HG03442 (cell line): ENCODE measurements at regions not wholly inside any gene's neighbourhood (a gene's known extent, or its start where the extent isn't known, plus 50 kb on each side); places are given as distances from the start of the nearest gene placed in this dataset.
"Not testable (repeated sequence)": the region's sequence is repeated elsewhere in the genome, so short reads cannot be mapped to it uniquely, and the experiment has no call there.

Experiments
- ATAC-seq: cut with Tn5 transposase; IDR thresholded peaks from one replicate; pipeline ENCODE4 v1.9.1; 2021; ENCODE audit warnings: mild to moderate bottlenecking, moderate library complexity; ENCODE audit not compliant: unreplicated experiment

DNA sequence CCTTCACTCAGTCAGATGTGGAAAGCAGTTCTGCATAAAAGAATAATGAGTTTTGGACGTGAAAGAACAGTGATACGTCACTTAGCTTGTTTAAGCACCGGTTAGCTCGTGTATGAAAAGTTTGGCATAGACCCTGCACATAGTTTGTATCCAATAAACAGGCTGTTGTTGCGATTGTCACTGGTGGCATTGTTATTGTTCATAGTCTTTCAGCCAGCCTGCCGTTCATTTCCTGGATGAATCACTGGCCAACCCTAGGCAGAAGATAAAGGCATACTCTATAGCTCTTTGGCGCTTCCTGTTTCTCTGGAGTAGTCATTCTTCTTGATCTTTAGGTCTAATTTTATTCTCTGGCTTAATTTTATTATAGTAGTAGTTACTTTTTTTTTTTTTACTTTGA lies 57.8 kb upstream of the ANKRD30A start:
- no peak for ATAC-seq

DNA sequence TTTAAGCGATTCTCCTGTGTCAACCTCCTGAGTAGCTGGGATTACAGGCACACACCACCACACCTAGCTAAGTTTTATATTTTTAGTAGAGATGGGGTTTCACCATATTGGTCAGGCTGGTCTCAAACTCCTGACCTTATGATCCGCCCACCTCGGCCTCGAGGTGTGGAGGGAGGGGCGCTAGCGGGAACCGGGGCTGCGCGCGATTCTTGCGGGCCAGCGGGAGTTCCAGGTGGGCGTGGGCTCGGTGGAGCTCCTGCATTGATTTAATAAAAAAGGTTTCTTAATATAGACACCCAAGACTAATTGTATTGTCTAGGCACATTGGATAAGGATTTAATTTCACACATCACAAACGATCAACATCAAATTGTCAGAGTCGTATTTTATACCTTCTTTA lies 63.1 kb upstream of the ANKRD30A start:
- ATAC-seq: not testable (repeated sequence)

GRCh38 chr10:37057261-37057660 lies 68.1 kb upstream of the ANKRD30A start:
- ATAC-seq: no peak

DNA sequence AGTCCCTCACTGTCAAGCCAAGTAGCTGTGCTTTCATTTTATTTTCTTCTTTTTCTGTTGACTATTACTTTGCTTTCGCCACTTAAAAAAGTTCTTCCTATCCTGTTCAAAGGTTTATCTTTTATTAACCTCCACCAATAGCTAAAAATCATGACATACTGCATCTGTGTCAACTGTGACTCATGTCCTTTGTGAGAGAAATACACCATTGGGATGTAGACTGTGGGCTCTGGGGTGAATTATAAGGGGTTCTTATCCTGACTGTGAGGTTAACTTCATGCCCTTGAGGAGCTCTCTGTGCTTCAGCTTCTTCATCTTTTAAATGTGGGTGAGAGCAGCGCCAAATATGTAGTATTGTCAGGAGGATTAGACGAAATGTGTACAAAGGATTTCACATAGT lies 71.9 kb upstream of the ANKRD30A start:
- ATAC-seq: no peak

DNA sequence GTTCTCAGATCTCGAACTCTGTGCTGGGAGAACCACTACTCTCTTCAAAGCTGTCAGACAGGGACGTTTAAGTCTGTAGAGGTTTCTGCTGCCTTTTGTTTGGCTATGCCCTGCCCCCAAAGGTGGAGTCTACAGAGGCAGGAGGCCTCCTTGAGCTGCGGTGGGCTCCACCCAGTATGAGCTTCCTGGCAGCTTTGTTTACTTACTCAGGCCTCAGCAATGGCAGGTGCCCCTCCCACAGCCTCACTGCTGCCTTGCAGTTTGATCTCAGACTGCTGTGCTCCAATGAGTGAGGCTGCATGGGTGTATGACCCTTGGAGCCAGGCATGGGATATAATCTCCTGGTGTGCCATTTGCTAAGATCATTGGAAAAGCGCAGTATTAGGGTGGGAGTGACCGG lies 75.4 kb upstream of the ANKRD30A start:
- not testable (repeated sequence) for ATAC-seq

GRCh38 chr10:37044319-37044718 lies 81.1 kb upstream of the ANKRD30A start:
- not testable (repeated sequence) for ATAC-seq

GRCh38 chr10:37035853-37036252 lies 89.5 kb upstream of the ANKRD30A start:
- no peak for ATAC-seq

- no peak for ATAC-seq
These were observed 109.9 kb upstream of the ANKRD30A start for GRCh38 chr10:37015498-37015897.

DNA sequence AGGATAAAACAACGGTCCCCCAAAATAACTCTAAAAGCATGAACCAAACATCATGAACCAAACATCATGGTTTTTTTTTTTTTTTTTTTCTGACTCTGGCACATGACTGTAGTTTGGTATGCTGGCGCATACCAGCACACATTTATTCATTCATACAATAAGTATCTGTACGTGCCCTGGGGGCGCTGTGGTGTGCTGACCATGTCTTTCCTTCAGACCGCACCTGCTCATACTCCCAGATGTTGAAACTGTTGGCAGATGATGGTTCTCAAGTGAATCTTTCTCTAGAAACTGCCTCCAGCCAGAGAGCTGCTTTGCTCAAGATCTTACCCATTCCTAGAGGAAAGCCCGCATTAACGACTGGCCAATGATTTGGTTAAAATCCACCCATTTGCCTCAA lies 114.7 kb upstream of the ANKRD30A start:
- ATAC-seq: no peak

DNA sequence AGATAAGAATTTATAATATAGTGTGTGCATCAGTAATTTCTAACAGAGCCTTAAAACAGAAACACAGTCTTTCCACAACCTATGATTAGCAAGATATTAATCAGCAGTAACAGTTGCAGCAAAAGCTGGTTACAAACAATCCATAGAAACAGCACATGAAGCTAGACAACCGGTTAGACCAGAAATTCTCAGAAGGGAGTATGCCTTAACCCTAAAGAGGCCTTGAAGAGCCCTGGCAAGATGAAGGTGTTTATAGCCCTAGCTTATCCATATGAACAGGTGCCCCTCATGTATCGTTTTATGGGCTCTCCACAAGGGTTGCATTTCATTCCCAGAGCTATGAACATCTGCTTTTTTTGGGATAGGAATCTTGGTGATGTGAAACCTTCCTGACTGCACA lies 117.1 kb upstream of the ANKRD30A start:
- not testable (repeated sequence) for ATAC-seq

DNA sequence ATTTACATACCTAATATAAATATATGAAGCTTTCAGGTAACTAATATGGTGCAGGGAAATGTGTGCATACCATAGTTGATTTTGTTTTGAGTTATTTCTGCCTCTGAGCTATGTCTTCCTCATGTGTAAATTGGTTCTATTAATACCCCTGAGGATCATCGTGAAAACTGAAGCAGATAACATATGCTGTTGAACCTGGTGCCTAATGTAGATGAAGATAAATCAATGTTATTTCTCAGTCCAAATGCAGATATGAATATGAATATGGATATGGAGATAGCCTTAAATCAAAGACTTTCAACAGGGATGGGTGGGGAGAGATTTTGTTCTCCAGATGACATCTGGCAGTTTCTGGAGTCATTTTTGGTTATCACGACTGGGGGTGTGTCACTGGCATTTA lies 122.3 kb upstream of the ANKRD30A start:
- no peak for ATAC-seq

DNA sequence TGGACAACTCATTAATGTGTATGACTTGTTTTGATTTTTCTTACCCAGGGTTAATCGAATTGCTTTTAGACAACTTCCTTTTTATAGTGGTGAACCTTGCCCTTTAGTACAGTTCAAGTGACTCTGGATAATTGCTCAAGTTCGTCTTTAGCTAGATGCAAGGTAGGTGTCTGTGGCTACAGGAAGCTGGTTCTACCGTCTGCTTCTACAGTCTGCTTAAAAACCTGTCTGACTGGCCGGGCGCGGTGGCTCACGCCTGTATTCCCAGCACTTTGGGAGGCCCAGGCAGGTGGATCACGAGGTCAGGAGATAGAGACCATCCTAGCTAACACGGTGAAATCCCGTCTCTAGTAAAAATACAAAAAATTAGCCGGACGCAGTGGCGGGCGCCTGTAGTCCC lies 129.6 kb upstream of the ANKRD30A start:
- ATAC-seq: not testable (repeated sequence)

DNA sequence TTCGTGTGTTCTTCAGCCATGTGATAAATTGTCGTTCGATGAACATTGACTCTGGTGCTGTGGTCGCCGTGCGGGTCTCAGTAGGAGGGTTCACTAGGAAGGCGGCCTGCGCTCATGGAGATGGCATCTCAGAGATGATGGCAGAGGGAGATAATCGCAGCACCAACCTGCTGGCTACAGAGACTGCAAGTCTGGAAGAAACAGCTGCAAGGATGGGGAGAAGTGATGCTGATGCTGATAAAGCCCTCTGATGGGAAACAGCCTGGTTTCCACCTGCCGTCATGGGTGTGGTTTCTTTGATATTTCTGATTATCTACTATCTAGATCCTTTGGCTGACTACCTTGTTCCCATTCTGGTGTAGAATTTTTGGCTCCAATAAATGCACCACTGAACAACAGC lies 130.5 kb upstream of the ANKRD30A start:
- no peak for ATAC-seq

DNA sequence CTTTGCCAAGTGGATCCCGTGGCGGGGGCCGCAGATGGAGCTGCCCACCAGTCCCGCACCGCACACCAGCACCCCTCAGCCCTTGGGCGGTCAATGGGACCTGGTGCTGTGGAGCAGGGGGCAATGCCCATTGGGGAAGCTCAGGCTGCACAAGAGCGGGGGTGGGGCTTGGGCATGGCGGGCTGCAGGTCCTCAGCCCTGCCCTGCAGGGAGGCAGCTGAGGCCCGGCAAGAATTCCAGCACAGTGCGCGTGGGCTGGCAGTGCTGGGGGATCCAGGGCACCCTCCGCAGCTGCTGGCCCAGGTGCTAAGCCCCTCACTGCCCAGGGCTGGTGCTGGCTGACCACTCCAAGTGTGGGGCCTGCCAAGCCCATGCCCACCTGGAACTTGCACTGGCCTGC lies 136.2 kb upstream of the ANKRD30A start:
- ATAC-seq: no peak

- ATAC-seq: no peak
These were observed 178.8 kb upstream of the ANKRD30A start for GRCh38 chr10:36946598-36946997.

- no peak for ATAC-seq
These were observed 181.9 kb upstream of the ANKRD30A start for GRCh38 chr10:36943544-36943943.

DNA sequence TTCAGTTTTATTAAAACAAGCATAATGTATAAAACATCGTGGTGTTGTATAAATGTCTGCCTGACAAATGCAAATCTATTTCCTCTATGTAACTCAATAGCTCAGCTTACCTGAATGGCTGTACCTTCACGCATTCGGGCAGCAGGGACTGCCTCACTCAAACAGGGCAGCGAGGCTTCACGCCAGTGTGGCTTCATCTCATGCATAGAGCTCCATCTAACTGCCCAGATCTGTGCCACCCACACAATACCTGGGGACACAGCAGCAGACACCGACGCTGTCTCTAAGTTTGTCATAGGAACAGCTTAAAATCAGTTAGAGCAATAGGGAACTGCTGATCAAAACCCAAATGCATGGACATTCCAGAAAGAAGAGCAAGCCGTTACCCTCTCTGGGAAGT lies 182.8 kb upstream of the ANKRD30A start:
- ATAC-seq: no peak

- no peak for ATAC-seq
These were observed 222.4 kb upstream of the ANKRD30A start for GRCh38 chr10:36903040-36903439.

DNA sequence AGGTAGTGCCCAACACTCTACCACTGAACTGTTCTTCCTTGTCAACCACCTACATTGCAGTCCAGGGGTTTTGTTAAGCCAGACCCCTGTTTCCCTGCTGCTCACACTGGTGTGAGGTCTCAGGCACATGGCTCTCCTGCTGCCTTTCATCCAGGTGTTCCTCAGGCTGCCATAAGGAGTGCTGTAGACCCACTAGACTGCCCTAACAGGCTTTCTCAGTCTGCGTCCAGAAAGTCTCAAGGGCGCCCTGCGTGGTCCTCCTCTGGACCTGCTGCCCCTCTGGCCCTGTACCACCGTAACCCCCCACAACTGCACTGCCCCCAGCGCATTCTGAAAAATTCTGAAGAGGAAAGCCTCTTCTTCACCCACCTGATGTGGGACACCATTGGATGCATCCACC lies 225.7 kb upstream of the ANKRD30A start:
- no peak for ATAC-seq

- peak; percentile 84 for ATAC-seq
These were observed 236.3 kb upstream of the ANKRD30A start for GRCh38 chr10:36888925-36889573.

GRCh38 chr10:36886303-36886891 lies 239.0 kb upstream of the ANKRD30A start:
- no peak for ATAC-seq

DNA sequence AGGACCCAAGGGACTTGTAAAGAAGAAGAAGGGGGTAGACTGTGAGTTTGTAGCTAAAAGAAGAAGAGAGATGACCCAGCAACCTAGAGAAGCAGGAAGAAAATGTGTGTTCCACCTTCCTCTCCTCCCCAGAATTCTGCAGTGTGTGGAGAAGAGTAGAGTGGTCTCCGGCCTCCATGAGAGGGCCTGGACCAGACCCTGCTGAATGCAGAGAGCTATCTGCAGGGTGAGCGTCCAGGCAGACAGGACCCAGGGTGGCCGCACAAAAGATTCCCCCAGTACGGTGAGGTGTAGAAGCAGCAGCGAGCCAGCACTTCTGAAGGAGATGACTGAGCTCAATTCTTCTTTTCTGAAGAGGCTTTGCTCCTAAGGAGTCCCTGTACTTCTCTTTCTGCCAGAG lies 239.7 kb upstream of the ANKRD30A start:
- no peak for ATAC-seq

DNA sequence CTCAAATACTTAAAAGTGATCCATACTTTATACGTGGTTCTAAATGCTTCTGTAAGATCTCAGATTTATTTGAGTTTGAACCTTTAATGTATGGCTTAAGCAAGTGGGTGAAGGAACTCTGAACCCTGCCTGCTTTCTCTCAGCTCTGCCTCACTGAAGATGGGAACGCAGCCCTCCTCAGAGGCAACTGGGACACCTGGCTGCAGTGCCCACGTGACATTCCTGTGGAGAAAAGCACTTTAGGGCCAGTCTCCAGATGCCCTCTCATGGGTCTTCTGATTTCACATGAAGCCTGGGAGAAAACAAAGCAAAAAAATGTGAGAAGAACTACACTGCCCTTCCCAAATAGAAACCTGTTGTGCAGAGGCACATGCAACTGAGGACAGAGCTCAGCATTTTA lies 242.6 kb upstream of the ANKRD30A start:
- no peak for ATAC-seq
